ENCODE measurements at regions not wholly inside any gene's neighbourhood (a gene's known extent, or its start where the extent isn't known, plus 50 kb on each side); places are given as distances from the start of the nearest gene placed in this dataset.
"Not testable (repeated sequence)": the region's sequence is repeated elsewhere in the genome, so short reads cannot be mapped to it uniquely, and the experiment has no call there.

DNA sequence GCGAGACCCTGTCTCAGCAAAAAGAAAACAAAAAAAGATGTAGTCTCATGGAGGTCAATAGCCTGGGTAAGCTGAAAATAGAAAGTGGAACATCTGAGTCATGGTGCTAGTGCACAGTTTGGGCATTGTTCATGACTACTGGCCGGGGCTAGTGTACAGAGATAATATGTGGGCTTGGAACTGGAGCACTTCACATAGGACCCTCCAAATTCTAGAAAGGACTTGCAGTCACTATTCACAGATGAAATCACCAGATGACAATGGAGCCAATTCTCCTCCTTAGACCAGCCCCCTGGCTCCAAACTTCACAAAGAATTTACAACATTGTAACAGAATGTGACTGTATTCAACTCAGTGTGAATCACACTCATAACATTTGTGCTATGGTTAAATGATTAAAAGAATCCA lies 367.8 kb upstream of the SLC7A11 start:
- DNase-seq: no peak

- DNase-seq: no peak
These were observed 362.4 kb upstream of the SLC7A11 start for GRCh38 chr4:138604556-138604955.

DNA sequence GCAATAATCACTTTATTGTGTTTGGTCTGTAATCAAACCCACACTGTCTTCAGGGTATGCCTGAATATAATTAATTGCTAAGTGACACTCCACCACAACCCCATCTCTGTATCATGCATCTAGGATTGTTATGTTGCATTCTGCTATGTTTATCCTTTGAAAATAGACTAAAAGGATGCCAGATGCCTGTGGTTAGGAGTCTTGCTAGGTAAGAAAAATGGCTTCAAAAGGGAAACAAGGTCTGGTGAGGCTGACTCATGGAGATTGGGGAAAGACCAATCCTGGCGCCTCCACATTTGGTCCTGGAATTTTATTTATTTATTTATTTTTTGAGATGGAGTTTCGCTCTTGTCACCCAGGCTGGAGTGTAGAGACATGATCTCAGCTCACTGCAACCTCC lies 360.5 kb upstream of the SLC7A11 start:
- no peak for DNase-seq

- DNase-seq: no peak
These were observed 357.8 kb upstream of the SLC7A11 start for GRCh38 chr4:138599965-138600364.

GRCh38 chr4:138598226-138598625 lies 356.1 kb upstream of the SLC7A11 start:
- DNase-seq: no peak

DNA sequence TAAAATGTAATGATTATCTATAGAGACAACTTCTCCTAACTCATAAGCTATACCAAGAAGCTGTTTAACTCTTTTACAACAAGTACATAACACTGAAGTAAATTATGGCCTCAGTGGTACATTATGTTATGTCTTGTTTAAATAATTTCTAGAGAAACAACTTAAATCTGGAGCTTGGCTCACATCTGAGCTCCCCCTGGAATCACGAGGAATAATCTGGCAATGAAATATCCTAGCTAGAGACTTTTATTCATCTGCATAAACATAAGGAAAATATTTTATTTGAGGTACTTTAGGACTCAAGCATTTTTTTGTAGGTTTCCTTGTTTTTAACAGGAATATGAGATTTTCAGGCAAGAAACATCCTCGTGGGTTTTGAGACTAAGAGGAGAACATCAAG lies 354.7 kb upstream of the SLC7A11 start:
- no peak for DNase-seq

GRCh38 chr4:138595731-138596460 lies 353.7 kb upstream of the SLC7A11 start:
- DNase-seq: no peak

GRCh38 chr4:138595171-138595570 lies 353.0 kb upstream of the SLC7A11 start:
- DNase-seq: no peak

DNA sequence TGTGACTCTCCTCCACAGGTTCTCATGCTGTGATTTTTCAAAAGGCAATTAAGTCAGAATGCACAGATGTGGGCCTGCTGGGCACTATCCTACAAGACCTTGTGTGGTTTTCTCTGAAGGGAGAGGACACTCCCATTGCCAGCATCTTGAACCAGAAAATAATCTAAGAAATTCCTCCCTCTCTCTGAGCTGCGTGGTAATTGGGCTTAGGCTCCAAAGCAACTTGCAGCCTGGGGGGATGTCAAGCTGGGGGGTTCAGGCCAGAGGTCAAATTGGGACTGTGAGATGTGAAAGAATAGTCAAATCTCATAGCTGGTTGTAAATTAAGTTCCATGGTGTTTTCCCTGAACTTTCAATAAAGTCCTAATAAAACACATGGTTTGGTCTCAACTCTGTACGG lies 350.6 kb upstream of the SLC7A11 start:
- DNase-seq: no peak

DNA sequence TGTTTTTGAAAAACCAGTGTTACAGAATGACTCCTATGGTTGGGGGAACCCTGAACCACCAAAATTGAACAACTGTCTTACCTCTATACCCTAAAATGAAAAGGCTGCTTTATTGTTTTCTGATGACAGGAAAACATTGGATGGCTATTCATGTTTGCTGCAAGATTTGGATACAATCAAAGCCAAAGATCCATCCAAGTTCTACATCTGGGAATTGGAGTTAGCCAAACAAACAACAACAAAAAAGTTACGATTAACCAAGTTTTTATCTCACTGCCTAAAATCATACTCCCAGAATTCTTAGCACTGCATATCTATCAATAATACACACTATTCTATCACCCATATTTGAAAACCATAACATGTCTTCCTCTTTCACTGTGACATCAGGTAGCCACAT lies 349.7 kb upstream of the SLC7A11 start:
- no peak for DNase-seq

- no peak for DNase-seq
These were observed 346.4 kb upstream of the SLC7A11 start for GRCh38 chr4:138588501-138588900.

GRCh38 chr4:138579146-138579545 lies 337.0 kb upstream of the SLC7A11 start:
- no peak for DNase-seq

GRCh38 chr4:138577826-138578225 lies 335.7 kb upstream of the SLC7A11 start:
- not testable (repeated sequence) for DNase-seq

DNA sequence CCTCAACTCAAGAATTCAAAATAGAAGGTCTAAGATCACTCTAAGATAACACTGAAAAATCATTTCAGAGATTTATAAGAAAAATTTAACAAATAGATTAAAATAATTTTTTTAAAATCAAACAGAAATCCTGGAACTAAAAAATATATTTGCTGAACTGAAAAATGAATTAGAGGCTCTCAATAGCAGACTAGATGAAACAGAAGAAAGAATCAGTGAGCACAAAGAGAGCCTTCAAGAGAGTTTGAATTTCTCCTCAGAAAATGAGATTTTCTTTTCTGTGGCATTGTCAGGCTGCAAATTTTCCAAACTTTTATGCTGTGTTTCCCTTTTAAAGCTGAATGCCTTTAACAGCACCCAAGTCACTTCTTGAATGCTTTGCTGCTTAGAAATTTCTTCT lies 335.0 kb upstream of the SLC7A11 start:
- no peak for DNase-seq

- no peak for DNase-seq
These were observed 334.5 kb upstream of the SLC7A11 start for GRCh38 chr4:138576684-138577083.

DNA sequence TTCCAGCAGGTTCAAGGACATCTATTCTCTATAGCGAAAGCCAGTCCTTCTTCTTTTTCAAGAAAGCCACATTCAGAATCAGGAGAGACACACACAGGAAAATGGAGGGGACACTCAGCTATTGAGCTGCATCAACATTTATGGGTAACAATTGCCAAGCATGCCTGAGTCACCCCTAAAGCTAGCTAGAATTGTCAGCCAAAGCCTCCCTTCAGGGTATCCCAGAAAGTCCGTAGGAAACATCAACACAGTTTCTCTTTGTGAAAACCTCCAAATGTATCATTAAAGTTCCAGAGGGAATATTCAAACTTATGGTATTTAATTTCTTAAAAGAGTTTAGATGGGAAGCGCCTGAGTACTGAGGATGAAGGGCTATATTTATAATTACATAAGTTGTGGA lies 331.1 kb upstream of the SLC7A11 start:
- no peak for DNase-seq

GRCh38 chr4:138572007-138572406 lies 329.9 kb upstream of the SLC7A11 start:
- DNase-seq: no peak

DNA sequence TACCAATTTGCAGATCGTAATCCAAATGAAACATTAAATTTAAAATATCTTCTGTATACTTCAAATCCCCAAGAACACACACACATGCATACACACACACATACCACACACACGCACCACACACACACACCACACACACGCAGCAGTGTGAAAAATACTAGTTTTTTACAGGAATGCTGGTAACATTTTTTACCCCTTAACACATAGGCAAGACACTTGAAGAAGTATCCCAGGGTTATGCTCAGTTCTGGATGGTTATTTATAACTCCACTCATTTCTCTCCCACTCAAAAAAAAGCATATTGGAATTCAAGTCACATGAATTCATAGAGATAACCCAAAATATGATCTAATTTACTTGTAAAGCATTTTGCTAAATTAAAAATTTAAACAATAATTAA lies 325.5 kb upstream of the SLC7A11 start:
- DNase-seq: no peak

DNA sequence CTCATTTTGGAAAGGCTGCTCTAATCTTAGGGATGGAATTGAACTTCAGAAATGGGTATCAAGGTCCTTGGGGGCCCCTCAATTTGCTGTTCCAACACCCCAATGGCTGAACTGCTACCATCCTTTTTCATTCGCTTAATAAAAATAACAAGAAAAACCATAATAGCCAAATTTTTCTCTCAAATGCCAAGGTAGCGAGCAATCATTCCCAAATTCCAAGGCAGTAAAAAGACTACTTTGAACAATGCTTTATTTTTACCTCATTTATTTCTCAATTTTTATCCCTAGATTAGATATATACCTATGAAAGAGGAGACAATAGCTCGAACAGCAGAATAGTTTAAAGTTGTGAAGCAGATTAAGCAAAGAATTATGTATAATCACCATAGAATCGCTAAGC lies 323.4 kb upstream of the SLC7A11 start:
- no peak for DNase-seq

DNA sequence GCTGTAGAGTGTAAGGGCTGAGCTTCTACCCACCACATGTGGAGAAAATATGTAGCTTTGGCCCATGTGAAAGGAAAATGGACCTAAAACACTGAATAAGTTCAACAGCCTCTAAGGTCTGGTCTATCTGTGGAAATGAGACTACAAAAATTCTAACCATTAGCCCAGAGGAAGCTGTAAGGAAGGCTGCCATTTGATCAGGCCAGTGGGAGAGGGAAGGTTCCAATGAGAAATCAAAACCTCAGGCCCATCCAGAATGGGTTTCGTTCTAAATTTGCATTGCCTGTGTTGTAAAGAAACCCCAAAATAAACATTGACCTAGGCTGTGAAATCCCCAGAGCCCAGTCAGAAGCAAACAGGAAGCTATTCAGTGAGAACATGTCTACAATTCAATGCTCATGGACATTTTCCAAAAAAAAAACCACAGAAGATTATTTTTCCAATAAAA lies 320.4 kb upstream of the SLC7A11 start:
- no peak for DNase-seq

DNA sequence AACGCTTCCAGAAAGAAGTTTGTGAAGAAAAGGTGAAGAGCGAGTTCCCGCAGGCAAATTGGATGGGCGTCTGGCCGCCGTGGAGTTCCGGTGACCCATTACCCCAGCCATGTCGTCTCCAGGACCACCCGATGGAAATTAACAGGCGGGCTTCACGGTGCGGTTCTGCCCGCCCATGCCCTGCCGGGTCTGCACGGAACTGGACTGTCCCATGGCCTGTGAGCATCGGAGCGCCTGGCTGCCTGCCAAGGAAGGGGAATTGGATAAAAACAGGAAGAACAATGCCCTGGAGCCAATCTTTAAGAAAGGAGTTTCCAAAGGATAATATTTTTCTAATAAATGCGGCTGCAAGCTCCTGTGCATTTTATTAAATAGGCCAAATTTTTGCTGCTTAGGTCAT lies 319.8 kb upstream of the SLC7A11 start:
- no peak for DNase-seq

GRCh38 chr4:138561276-138561880 lies 319.2 kb upstream of the SLC7A11 start:
- no peak for DNase-seq

DNA sequence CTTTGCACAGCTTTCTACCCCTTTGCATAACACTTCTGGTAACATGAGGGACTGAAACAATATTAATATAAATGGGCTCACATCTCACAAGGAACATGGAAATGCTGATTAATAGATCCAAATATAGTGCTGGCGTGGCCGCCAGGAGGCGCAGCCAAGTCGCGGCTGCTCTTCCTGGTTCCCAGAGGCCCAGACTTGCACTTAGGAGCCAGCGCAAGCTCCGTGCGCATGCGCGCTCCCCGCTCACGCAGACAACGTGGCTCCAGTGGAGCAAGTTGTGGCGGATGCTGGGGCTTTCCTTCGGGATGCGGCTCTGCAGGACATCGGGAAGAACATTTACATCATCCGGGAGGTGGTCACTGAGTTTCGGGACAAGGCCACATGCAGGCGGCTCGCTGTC lies 318.3 kb upstream of the SLC7A11 start:
- no peak for DNase-seq

- DNase-seq: no peak
These were observed 316.7 kb upstream of the SLC7A11 start for GRCh38 chr4:138558886-138559285.

DNA sequence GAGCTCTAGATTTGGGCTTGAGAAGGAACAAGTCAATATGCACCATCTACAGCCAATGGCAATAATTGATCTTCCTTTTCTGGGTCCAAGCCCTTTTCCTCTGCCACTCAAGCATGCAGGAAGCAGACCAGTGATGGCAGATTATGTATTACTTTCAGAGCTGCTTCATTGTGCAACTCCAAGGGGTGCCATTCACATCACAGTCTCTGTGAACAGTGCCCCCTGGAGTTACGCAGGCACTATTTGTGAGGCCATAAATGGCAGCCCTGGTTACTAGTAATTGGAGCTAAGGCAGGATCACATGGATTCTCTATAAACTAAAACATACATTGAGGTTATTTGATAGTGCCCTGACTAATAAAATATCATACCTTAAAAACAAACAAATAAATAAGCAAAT lies 313.4 kb upstream of the SLC7A11 start:
- DNase-seq: no peak

All from effector CD8-positive, alpha-beta T cell (primary cell).